Heart left ventricle (tissue), 13 donors: ENCODE measurements at regions not wholly inside any gene's neighbourhood (a gene's known extent, or its start where the extent isn't known, plus 50 kb on each side); places are given as distances from the start of the nearest gene placed in this dataset.

Experiments
- CTCF ChIP-seq, 12 donors: fragments of 200-600 bp; sonication (generic) in 4 of 12; IDR thresholded peaks; one replicate each; pipeline versions ENCODE4 v1.5.0 to v1.8.0; 2018 to 2022; ENCODE audit warnings: antibody characterized with exemption in 12 of 12, mild to moderate bottlenecking in 5 of 12
- POLR2A ChIP-seq, 2 donors: fragments of 450-650 bp; IDR thresholded peaks; one replicate each; pipeline ENCODE4 v1.6.1; 2017; ENCODE audit warnings: antibody characterized with exemption in 2 of 2, mild to moderate bottlenecking in 2 of 2, moderate library complexity in 2 of 2
- donor health status: ischemic (EF 13 %, LVEDD 7.1; RV severe dilation, severe dysfunction).
- donor health status: DM: no; HTN: yes; CAD: no.
- donor health status: DM: no; HTN: no; CAD: no.
- donor health status: ischemic (EF 25% LVEDD 6.9; RV normal size, moderate dysfunction).
- donor health status: ischemic (EF 25% LVEDD 5.7; RV mildly dilated, moderate dysfunction).
- donor health status: ischemic (EF 35%, LVEDD 5.7; RV mildly dilated, moderate dysfunction).
- donor health status: nonischemic (EF 11% LVEDD 7.7; RV severe dilation, severe dysfunction).
- donor health status: DM: yes; HTN: yes; CAD: no.
- donor health status: PGD.
- donor health status: ischemic (EF 29% LVEDD 5.4; RV normal size, mild dysfunction).
- donor health status: nonischemic (EF 23%, LVEDD 6.1; RV moderate dilation, normal function).

GRCh38 chrX:134075894-134076718, 90.7 kb upstream of the GPC3 start:
- TF ChIP-seq CTCF (IDR thresholded peaks at IDR 0.05) (no peak), POLR2A (IDR thresholded peaks at IDR 0.05) (no peak)
